Transverse colon (tissue), 4 donors: ENCODE measurements at regions not wholly inside any gene's neighbourhood (a gene's known extent, or its start where the extent isn't known, plus 50 kb on each side); places are given as distances from the start of the nearest gene placed in this dataset.

Experiments
- DNase-seq: peaks from one replicate; pipeline ENCODE4 v3.0.0-alpha.2; 2019
- H3K27ac ChIP-seq, 4 donors: fragments of 200-600 bp; sonication (generic); 2 replicates each; pipeline ENCODE4 v1.5.1; 2016 to 2018; ENCODE audit warnings: inconsistent platforms in 4 of 4
- H3K27me3 ChIP-seq: fragments of 200-600 bp; sonication (generic); 2 replicates; pipeline ENCODE4 v1.5.1; 2017; ENCODE audit warnings: inconsistent platforms
- H3K36me3 ChIP-seq, 4 donors: fragments of 200-600 bp; sonication (generic); 2 replicates each; pipeline ENCODE4 v1.5.1; 2017 to 2019; ENCODE audit warnings: inconsistent platforms in 4 of 4
- H3K4me1 ChIP-seq, 4 donors: fragments of 200-600 bp; sonication (generic); 2 replicates each; pipeline ENCODE4 v1.5.1; 2017 to 2020; ENCODE audit warnings: inconsistent platforms in 4 of 4
- H3K4me3 ChIP-seq, 4 donors: fragments of 200-600 bp; sonication (generic); 1 replicate in 1 of 4; 2 replicates in 3 of 4; pipeline versions ENCODE4 v1.5.1 to v1.6.1; 2017 to 2019; ENCODE audit warnings: inconsistent platforms in 4 of 4
- H3K9me3 ChIP-seq, 2 donors: fragments of 200-600 bp; sonication (generic); 2 replicates each; pipeline ENCODE4 v1.5.1; 2017 to 2019; ENCODE audit warnings: inconsistent platforms in 2 of 2
- EP300 ChIP-seq: sonication (generic); formaldehyde crosslinking; IDR thresholded peaks from one replicate; pipeline ENCODE4 v1.6.1; 2017; ENCODE audit warnings: antibody characterized with exemption, low read depth
- POLR2A ChIP-seq: fragments of 450-650 bp; IDR thresholded peaks from one replicate; pipeline ENCODE4 v1.6.1; 2016; ENCODE audit warnings: antibody characterized with exemption, mild to moderate bottlenecking, moderate library complexity
- POLR2AphosphoS5 ChIP-seq, 3 donors: sonication (generic); formaldehyde crosslinking; IDR thresholded peaks; one replicate each; pipeline ENCODE4 v1.6.1; 2016; ENCODE audit warnings: antibody characterized with exemption in 3 of 3
- WGBS, 2 donors: methylation state at CpG; one replicate each; pipeline ENCODE4 v1.1.5; 2018; ENCODE audit warnings: low coverage in 1 of 2; 5-methylcytosine and 5-hydroxymethylcytosine counted together
- in situ Hi-C, 4 donors: fragments of 200-750 bp; cut with MboI; loops; one replicate each; pipeline versions ENCODE4 v1.15.0 to v1.15.1; 2017; ENCODE audit warnings: low sequenced_read_pairs in 3 of 4, low pct_ligation_motif_present in 1 of 4, low pct_unique_long_range_greater_than_20kb in 1 of 4
- intact Hi-C: fragments of 100-400 bp; cut with DNase I; formaldehyde crosslinking; loops from one replicate; pipeline ENCODE4 v1.15.1; 2023; ENCODE audit warnings: low total_unique reads
- TF ChIP-seq, protein P1 (sequence below), 5 experiments: fragments of 200-600 bp in 3 of 5; fragments of 450-650 bp in 2 of 5; sonication (generic) in 3 of 5; IDR thresholded peaks; 1 replicate in 2 of 5; 2 replicates in 3 of 5; pipeline ENCODE4 v1.5.1; 2016 to 2017; ENCODE audit warnings: antibody characterized with exemption in 5 of 5, inconsistent platforms in 3 of 5, mild to moderate bottlenecking in 2 of 5, moderate library complexity in 1 of 5

DNA sequence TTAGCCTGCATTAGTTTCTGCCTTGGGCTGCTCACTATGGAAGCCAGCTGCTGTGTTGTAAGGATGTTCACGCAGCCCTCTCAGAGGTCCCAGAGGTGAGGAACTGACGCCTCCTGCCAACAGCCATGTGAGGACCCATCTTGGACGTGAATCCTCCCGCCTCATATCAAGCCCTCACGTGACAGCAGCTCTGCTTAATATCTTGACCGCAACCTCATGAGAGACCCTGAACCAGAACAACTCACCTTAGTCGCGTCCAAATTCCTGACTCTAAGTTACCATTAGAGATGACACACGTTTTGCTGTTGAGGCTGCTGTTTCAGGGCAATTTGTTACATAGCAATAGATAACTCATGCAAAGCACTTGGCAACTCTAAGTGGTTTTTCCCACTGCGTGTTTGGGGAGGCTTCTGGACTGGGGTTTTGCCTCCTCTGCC, 97.7 kb downstream of the TMEM17 start:
- 83 to 100% methylated on average over 4 to 10 of the region's 10 CpGs for WGBS, 2 donors
- H3K27ac ChIP-seq = no peak overlapping the region
- H3K36me3 ChIP-seq = no peaks in the 10 kb centered on the region
- H3K4me1 ChIP-seq = peaks cover 9 to 19% (median 13%) of the 10 kb centered on the region in 4 donors
- in situ Hi-C loops (loop anchor here in 2 of 4 donors (10.0 to 25.0 kb wide), 2 partner anchors 413 to 421 kb away; no protein-coding TSS in a partner anchor), intact Hi-C loops (no loop called here)
- DNase-seq = no peak
- no peaks in the 10 kb centered on the region for H3K27me3 ChIP-seq
- H3K4me3 ChIP-seq = no peak overlapping the region
- H3K9me3 ChIP-seq = no peaks in the 10 kb centered on the region
- TF ChIP-seq EP300 (no peak), POLR2A (no peak)

DNA sequence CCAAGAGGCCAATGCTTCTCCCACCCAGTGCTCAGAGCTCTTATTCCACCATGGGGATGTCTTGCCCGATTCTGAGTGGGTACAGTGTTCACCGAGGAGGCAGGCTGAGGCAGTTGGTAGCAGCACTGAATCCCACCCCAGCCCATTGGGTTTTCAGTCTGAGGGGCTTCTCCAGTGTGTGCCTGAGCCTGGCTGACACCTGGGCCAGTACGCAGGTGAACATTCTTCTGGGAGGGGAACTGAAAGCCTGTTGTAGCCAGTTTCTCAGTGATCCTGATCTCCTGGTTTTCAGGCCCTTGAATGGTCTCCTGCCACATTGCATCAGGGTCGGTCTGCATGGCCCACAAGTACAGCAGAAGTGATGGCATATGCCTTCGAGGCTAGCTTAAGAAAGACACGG, 98.2 kb downstream of the TMEM17 start:
- Histone ChIP-seq H3K4me1 (peaks cover 9 to 19% (median 13%) of the 10 kb centered on the region in 4 donors), H3K4me3 (no peak overlapping the region), H3K9me3 (no peaks in the 10 kb centered on the region), H3K27me3 (no peaks in the 10 kb centered on the region), H3K27ac (no peak overlapping the region), H3K36me3 (no peaks in the 10 kb centered on the region)
- in situ Hi-C loops (loop anchor here in 2 of 4 donors (10.0 to 25.0 kb wide), 2 partner anchors 413 to 421 kb away; no protein-coding TSS in a partner anchor), intact Hi-C loops (no loop called here)
- WGBS, 2 donors = 80% methylated on average over 5 of the region's 6 CpGs; no CpG with 5 or more reads in 1 of the 2 donors
- no peak for DNase-seq
- TF ChIP-seq, protein P1, sequence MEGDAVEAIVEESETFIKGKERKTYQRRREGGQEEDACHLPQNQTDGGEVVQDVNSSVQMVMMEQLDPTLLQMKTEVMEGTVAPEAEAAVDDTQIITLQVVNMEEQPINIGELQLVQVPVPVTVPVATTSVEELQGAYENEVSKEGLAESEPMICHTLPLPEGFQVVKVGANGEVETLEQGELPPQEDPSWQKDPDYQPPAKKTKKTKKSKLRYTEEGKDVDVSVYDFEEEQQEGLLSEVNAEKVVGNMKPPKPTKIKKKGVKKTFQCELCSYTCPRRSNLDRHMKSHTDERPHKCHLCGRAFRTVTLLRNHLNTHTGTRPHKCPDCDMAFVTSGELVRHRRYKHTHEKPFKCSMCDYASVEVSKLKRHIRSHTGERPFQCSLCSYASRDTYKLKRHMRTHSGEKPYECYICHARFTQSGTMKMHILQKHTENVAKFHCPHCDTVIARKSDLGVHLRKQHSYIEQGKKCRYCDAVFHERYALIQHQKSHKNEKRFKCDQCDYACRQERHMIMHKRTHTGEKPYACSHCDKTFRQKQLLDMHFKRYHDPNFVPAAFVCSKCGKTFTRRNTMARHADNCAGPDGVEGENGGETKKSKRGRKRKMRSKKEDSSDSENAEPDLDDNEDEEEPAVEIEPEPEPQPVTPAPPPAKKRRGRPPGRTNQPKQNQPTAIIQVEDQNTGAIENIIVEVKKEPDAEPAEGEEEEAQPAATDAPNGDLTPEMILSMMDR (IDR thresholded peaks at IDR 0.05) = no peak
- no peak for TF ChIP-seq POLR2A
- no peak for TF ChIP-seq POLR2AphosphoS5 (IDR thresholded peaks at IDR 0.05)
- no peak for TF ChIP-seq EP300

DNA sequence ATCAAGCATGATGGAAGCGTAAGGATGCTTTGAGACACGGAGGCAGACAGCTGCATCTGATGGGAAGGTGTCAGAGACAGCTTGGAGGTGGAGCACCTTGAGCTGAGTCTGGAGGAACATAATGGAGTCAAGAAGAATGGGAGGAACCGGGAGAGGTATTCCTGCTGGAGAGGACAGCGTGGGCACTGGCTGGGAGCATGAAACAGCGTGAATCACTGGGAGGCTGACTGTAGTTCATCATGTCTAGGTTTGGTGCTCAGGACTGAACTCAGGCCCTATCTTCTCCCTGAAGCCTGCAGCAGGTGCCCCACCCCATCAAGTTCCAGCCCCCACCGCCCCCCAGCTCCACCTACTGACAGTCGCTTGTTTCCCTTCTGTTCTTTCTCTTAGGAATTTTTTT, 98.6 kb downstream of the TMEM17 start:
- in situ Hi-C loops (loop anchor here in 2 of 4 donors (10.0 to 25.0 kb wide), 2 partner anchors 413 to 420 kb away; no protein-coding TSS in a partner anchor), intact Hi-C loops (no loop called here)
- Histone ChIP-seq H3K36me3 (no peaks in the 10 kb centered on the region), H3K27me3 (no peaks in the 10 kb centered on the region), H3K27ac (no peak overlapping the region), H3K9me3 (no peaks in the 10 kb centered on the region), H3K4me3 (no peak overlapping the region), H3K4me1 (peaks cover 9 to 18% (median 13%) of the 10 kb centered on the region in 4 donors)
- TF ChIP-seq, protein P1 (IDR thresholded peaks at IDR 0.05) = no peak
- no peak for TF ChIP-seq EP300
- no peak for TF ChIP-seq POLR2A
- TF ChIP-seq POLR2AphosphoS5 (IDR thresholded peaks at IDR 0.05) = no peak
- WGBS, 2 donors = 96 to 100% methylated on average over 1 to 7 of the region's 7 CpGs
- no peak for DNase-seq

DNA sequence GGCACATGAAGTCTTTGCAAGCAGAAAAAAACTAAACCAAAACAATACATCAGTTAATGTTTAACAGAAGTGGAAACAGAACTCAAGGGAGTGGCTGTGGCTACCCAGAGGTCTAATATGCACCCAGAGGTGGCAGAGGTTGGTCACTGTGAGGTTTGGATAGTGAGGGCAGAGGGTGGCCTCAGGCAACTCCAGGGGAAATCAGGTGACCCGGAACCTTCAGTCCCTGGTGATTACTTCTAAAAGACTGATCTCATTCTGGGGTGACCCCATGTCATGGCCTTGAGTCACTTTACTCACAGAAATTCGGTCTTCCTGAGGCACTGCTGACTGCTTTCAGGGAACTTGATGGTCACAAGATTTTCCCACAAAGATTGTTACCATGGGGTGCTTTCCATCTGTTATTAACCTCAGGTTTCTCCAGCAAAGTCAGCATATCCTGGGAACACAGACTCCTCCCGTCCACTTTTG, 99.4 kb downstream of the TMEM17 start:
- H3K27ac ChIP-seq = no peak overlapping the region
- TF ChIP-seq EP300 = no peak
- TF ChIP-seq, protein P1 (IDR thresholded peaks at IDR 0.05) = no peak
- no peak for TF ChIP-seq POLR2AphosphoS5 (IDR thresholded peaks at IDR 0.05)
- TF ChIP-seq POLR2A = no peak
- no peaks in the 10 kb centered on the region for H3K36me3 ChIP-seq
- no peaks in the 10 kb centered on the region for H3K27me3 ChIP-seq
- H3K4me1 ChIP-seq = peaks cover 5 to 10% (median 9%) of the 10 kb centered on the region in 4 donors
- in situ Hi-C loops (loop anchor here in 2 of 4 donors (10.0 to 25.0 kb wide), 2 partner anchors 412 to 419 kb away; no protein-coding TSS in a partner anchor), intact Hi-C loops (no loop called here)
- H3K9me3 ChIP-seq = no peaks in the 10 kb centered on the region
- 54 to 80% methylated on average over 1 to 3 of the region's 3 CpGs for WGBS, 2 donors
- DNase-seq = no peak
- no peak overlapping the region for H3K4me3 ChIP-seq

DNA sequence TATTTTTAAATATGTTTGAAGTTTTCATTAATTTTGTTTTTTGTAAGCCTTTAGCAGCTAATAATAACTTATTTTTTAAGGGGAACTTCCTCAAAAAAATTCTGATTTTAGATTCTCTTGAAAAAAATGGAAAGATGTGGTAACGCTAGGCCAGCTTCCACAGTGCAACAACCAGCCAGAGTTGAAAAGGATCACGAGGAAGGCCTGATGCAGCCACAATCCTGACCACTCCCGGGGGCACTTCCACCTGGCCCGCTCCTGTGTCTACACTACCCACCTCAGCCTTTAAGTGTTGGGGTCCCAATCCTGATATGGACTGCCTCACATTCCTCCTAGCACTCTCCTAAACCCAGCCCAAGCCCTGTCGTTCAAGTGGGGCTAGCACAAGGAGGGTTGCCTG, 101.1 kb downstream of the TMEM17 start:
- no peaks in the 10 kb centered on the region for H3K36me3 ChIP-seq
- WGBS, 2 donors = 72 to 82% methylated on average over 4 to 5 of the region's 5 CpGs
- no peak overlapping the region for H3K27ac ChIP-seq
- no peak overlapping the region for H3K4me3 ChIP-seq
- intact Hi-C loops = no loop called here
- TF ChIP-seq, protein P1 (IDR thresholded peaks at IDR 0.05) = no peak
- no peak for TF ChIP-seq POLR2AphosphoS5 (IDR thresholded peaks at IDR 0.05)
- no peak for TF ChIP-seq POLR2A
- no peak for TF ChIP-seq EP300
- no peak for DNase-seq
- H3K27me3 ChIP-seq = no peaks in the 10 kb centered on the region
- in situ Hi-C loops = loop anchor here in 2 of 4 donors (10.0 to 25.0 kb wide), 2 partner anchors 410 to 418 kb away; no protein-coding TSS in a partner anchor
- no peaks in the 10 kb centered on the region for H3K9me3 ChIP-seq
- no peaks in the 10 kb centered on the region for H3K4me1 ChIP-seq
